ENCODE measurements at regions not wholly inside any gene's neighbourhood (a gene's known extent, or its start where the extent isn't known, plus 50 kb on each side); places are given as distances from the start of the nearest gene placed in this dataset.

DNA sequence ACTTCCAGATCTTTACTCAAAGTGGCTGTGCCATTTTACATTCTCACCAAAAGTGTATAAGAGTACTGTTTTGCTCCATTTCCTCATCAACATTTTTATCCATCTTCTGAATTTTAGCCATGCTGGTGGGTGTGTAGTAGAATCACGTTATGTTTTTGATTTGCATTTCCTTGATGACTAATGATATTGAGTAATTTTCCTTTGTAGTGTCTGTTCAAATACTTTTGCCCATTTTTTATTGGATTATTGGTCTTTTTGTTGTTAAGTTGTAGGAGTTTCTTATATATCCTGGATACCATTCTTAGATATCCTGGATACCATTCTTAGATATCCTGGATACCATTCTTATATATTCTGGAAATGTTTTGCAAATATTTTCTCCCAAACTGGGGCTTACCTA is 344.9 kb downstream of the LRRC3B start:
- TF ChIP-seq, protein P1, sequence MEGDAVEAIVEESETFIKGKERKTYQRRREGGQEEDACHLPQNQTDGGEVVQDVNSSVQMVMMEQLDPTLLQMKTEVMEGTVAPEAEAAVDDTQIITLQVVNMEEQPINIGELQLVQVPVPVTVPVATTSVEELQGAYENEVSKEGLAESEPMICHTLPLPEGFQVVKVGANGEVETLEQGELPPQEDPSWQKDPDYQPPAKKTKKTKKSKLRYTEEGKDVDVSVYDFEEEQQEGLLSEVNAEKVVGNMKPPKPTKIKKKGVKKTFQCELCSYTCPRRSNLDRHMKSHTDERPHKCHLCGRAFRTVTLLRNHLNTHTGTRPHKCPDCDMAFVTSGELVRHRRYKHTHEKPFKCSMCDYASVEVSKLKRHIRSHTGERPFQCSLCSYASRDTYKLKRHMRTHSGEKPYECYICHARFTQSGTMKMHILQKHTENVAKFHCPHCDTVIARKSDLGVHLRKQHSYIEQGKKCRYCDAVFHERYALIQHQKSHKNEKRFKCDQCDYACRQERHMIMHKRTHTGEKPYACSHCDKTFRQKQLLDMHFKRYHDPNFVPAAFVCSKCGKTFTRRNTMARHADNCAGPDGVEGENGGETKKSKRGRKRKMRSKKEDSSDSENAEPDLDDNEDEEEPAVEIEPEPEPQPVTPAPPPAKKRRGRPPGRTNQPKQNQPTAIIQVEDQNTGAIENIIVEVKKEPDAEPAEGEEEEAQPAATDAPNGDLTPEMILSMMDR (IDR thresholded peaks at IDR 0.05; ENCODE audit: low read depth, low read length) = no peak
- no peaks in the 10 kb centered on the region for H3K9me3 ChIP-seq (ENCODE audit: severe bottlenecking)
- DNase-seq = no peak
- no peak overlapping the region for H3K4me3 ChIP-seq (ENCODE audit: low read depth, low read length)
- no peaks in the 10 kb centered on the region for H3K36me3 ChIP-seq
- no peaks in the 10 kb centered on the region for H3K27me3 ChIP-seq (ENCODE audit: insufficient read depth, low read depth, severe bottlenecking)
- no peak overlapping the region for H3K27ac ChIP-seq

DNA sequence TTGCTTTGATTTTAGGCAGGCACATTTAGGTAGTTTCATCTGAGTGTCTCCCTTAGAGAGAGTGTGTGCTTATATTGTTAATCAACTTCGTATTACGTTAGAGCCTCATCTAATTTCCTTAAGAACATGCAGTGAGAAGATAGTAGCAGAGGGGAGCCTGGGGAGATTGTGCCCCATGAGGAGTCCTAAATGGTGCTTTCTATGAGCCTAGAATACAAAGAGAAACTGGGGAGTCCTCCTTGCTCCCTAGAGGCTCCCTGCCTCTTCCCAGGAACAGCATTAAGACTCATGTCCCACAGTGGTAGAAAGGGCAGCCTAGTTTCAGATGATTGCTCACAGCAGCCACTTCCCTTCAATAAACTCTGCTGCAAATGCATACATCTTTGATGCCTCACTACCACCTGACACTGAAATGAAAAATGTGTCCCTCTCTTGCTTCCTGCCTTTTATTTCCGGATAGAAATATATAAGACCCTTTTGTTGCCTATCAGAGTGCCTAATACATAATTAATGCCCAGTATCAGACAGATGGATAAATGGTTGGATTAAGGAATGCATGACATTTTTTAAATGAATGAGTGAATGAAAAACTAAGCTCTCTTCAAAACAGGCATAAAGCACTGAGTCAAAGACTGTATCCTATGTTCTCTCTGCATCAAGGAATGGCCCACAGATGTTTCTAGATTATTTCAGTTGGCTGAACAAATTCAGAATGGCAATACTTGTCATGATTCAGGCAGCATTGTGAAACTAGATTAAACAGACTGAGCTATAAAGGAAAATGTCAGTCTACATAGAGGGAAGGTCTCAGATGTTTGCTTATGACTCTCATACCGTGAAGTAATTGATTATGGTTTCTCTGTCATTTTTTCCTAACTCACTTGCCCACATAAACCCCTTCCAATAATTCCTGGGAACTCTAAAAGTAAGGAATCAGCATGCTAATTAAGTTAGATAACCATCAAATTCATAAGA is 362.1 kb downstream of the LRRC3B start:
- Histone ChIP-seq H3K9me3 (ENCODE audit: severe bottlenecking) (no peaks in the 10 kb centered on the region), H3K36me3 (no peaks in the 10 kb centered on the region), H3K27me3 (ENCODE audit: insufficient read depth, low read depth, severe bottlenecking) (no peaks in the 10 kb centered on the region), H3K27ac (no peak overlapping the region), H3K4me3 (ENCODE audit: low read depth, low read length) (no peak overlapping the region)
- DNase-seq = no peak
- TF ChIP-seq, protein P1 (IDR thresholded peaks at IDR 0.05; ENCODE audit: low read depth, low read length) = no peak

DNA sequence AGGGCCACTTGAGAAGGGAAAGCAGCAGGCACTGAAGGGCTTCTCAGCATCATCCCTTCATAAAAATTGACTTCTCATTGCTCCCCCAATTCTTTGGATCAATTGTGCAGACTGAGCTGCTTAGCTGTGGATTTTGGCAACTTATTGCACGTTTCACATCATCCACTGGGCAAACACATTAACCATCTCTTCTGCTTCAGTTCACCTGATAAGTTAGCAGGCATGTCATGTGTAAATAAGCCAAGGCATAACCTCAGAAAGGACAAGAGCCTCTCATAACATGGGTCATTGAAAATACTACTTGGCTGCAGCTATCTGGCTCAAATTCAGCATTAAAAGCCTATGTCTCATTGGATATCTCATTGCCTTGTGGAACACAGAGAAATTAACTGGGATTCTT is 366.5 kb downstream of the LRRC3B start:
- Histone ChIP-seq H3K27me3 (ENCODE audit: insufficient read depth, low read depth, severe bottlenecking) (no peaks in the 10 kb centered on the region), H3K9me3 (ENCODE audit: severe bottlenecking) (no peaks in the 10 kb centered on the region), H3K36me3 (no peaks in the 10 kb centered on the region), H3K4me3 (ENCODE audit: low read depth, low read length) (no peak overlapping the region), H3K27ac (no peak overlapping the region)
- no peak for DNase-seq
- TF ChIP-seq, protein P1 (IDR thresholded peaks at IDR 0.05; ENCODE audit: low read depth, low read length) = no peak

DNA sequence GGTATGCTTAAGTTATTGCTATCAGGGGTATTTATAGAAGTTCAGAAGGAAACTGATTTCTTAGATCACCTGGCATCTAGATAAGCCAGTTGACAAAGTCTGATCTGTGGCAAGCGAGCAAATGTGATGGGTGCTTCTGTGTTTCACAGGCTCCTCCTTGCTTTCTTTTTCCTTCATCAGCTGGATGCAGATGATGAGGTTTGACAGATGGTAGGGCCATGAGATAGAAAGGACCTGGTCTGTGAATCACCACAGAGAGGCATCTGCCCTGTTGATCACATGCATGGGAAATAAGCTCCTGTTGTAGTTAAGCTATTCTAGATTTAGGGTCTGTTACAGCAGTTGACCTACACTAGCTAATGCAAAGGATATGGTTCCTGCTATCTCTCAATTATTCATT is 372.0 kb downstream of the NEK10 start:
- TF ChIP-seq, protein P1 (IDR thresholded peaks at IDR 0.05; ENCODE audit: low read depth, low read length) = no peak
- Histone ChIP-seq H3K27ac (no peak overlapping the region), H3K27me3 (ENCODE audit: insufficient read depth, low read depth, severe bottlenecking) (no peaks in the 10 kb centered on the region), H3K4me3 (ENCODE audit: low read depth, low read length) (no peak overlapping the region), H3K9me3 (ENCODE audit: severe bottlenecking) (peaks cover 5% of the 10 kb centered on the region), H3K36me3 (no peaks in the 10 kb centered on the region)
- peak; percentile 10 for DNase-seq

DNA sequence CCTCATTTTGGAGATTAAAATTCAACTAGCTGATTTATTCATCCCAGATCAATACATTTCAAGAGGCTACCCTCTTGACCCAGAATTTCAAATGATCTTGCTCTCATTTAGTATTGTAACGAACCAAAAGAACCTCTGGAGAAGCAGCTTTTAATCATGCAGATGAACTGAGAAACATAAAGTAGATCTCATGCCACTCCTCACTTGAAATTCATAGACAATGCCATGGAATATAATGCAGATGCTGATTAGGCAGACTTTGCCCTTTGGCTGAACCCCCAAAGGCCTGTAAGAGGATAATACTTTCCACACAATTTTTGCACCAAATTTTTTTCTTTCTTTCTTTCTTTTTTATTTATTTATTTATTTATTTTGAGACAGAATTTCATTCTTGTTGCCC is 358.3 kb downstream of the NEK10 start:
- no peak overlapping the region for H3K27ac ChIP-seq
- TF ChIP-seq, protein P1 (IDR thresholded peaks at IDR 0.05; ENCODE audit: low read depth, low read length) = no peak
- H3K36me3 ChIP-seq = no peaks in the 10 kb centered on the region
- H3K27me3 ChIP-seq (ENCODE audit: insufficient read depth, low read depth, severe bottlenecking) = no peaks in the 10 kb centered on the region
- H3K4me3 ChIP-seq (ENCODE audit: low read depth, low read length) = no peak overlapping the region
- no peak for DNase-seq
- no peaks in the 10 kb centered on the region for H3K9me3 ChIP-seq (ENCODE audit: severe bottlenecking)
